ENCODE measurements at regions not wholly inside any gene's neighbourhood (a gene's known extent, or its start where the extent isn't known, plus 50 kb on each side); places are given as distances from the start of the nearest gene placed in this dataset.

DNA sequence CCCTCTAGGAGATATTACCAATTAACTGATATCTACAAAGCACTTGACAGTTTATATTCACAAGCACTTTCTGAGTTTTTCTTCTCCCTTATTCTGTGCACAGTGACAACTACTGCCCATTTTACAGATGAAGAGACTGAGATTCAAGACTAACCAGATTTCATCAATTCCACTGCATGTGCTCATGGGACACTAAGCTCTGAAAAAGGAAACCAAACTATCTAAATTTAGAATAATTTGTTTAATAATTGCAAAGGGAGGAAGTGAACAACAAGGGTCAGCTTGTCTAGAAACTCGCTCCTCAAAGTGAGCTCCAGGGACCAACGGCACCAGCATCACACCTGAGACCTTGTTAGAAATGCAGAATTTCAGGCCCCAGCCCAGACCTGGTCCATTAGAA is 50.8 kb upstream of the MYLIP start:
- DNase-seq (ENCODE audit: low read depth), result no peak

DNA sequence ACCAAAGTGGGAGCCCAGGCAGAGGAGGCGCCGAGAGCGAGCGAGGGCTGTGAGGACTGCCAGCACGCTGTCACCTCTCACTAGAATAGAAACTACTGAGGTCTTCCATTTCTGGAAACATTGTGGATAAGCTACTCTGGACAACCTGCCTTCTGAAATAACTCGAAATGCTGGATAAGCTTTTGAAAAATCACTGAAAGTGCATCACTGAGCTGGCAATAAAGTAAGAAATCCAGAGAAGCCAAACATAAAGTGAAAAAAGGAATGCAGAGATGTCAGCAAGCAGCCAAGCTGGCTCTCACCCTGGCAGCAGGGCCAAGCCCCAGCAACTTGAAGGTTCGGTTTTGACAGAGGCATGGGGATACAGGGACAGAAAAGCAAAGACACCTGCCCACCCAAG is 59.2 kb upstream of the MYLIP start:
- no peak for DNase-seq (ENCODE audit: low read depth)

DNA sequence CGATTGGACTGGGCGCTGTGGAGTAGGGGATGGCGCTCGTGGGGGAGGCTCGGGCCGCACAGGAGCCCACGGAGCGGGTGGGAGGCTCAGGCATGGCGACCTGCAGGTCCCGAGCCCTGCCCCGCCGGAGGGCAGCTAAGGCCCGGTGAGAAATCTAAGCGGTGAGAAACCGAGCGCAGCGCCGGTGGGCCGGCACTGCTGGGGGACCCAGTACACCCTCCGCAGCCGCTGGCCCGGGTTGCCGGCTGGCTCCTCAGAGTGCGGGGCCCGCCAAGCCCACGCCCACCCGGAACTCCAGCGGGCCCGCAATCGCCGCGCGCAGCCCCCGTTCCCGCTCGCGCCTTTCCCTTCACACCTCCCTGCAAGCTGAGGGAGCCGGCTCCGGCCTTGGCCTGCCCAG is 59.7 kb upstream of the MYLIP start:
- DNase-seq (ENCODE audit: low read depth), result no peak

- no peak for DNase-seq (ENCODE audit: low read depth)
Observed at GRCh38 chr6:16067568-16067967, 61.3 kb upstream of the MYLIP start.

DNA sequence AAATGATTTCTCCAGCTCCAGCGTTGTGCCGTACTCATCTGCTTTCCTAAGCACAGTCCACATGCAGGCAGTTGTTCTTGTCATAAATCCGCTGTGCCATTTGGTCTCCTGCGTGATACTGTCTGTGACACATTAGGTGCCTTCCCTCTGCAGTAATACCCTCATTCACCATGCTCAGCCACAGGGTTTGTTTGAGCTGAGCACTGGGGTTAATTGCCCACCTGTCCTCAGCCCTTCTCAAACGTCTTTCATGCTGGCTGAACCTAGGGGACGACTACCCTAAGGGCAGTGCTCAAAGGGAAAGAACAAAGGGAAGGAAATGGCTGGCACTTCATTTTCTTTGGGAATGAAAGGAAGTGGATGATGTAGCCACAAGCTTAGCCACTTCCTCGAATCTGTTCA is 64.2 kb upstream of the MYLIP start:
- no peak for DNase-seq (ENCODE audit: low read depth)

DNA sequence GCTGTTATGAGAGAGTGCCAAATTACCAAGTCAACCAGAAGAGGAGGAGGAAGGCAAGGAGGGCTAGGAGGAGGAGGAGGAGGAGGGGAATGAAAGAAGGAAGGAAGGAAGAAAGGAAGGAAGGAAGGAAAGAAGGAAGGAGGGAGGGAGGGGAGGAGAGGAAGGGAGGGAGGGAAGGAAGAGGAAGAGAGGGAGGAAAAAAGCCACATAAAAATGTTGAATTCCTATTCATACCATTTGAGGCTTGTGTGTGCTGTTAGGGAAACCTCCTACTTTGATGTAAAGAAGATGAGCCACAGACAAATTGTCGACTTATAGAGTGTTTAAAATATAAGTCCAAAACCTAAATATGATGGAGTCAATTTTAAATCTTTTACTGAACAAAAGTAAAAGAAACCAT is 65.3 kb upstream of the MYLIP start:
- no peak for DNase-seq (ENCODE audit: low read depth)

DNA sequence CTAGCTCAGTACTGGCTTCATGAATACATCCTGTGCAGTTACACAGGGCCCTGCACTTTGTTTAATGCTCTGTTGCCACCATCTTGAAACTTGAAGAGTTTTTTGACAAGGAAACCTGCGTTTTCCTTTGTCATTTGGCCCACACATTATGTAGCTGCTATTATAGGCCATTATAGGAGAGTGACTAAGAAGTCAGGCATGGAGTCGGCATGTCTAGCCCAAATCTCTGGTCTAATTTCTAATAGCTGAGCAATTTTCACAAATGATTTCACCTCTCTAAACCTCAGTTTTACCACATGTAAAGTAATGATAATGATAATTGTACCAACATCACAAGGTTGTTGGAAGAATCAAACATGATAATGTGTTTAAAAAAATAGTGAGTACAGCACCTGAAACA is 67.1 kb upstream of the MYLIP start:
- no peak for DNase-seq (ENCODE audit: low read depth)

DNA sequence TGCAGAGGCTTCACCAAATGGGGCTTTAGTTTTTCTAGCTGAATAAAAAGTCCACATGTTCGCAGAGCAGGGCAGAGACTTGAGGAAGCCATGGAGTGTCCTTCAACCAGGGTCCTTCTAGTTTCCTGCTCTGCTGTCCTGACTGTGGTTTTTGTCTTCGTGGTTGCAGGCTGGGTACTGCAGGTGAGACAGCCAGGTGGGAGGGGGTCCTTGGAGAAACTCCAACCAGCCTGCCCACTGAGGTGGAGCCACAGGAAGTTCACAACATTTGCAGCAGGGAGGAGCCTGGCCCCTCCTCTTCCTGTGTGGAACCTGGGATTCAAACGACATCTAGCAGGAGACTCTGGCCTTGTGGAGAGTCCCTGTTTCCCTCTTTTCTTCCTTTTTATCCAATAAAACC is 68.8 kb upstream of the MYLIP start:
- no peak for DNase-seq (ENCODE audit: low read depth)

DNA sequence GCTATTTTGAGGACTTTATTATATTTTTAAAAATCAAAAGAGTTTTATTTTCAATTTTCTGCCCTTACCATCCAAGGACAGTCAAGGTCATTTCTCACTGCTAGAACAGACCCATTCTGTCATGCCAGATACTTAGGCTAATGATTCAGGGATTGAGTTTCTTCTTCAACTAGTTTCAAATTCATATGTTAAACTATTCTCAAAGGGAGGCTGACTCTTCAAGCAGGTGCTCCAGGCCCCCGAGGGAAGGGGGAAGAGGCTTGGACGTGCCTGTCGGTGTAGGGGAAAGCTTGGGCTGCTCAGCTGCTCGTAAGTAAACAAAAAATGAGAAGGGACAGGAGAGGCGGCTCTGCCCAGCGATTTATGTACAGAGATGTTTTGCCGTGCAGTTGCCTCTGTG is 69.4 kb upstream of the MYLIP start:
- DNase-seq (ENCODE audit: low read depth), result no peak

DNA sequence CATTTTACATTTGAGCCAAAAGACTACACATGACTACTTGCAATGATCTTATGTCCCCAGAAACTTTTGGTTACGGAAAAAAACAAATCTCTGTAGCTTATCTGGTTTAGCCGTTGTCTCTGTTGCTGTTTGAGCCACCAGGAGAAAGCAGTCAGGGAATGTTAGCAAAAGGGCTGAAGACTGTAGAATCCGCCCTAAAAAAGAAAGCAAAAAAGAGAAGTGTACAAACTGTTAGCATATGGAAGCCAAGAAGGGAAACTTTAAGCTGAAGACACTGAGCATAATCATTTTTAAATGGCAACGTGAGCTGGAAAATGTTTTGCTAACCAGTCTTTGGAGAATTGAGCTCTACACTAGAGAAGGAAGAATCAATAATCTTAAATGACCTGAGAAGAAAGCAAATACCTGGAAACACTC is 69.9 kb upstream of the MYLIP start:
- no peak for DNase-seq (ENCODE audit: low read depth)

GRCh38 chr6:16058201-16058928 is 70.5 kb upstream of the MYLIP start:
- DNase-seq (ENCODE audit: low read depth), result no peak

- no peak for DNase-seq (ENCODE audit: low read depth)
Observed at GRCh38 chr6:16057446-16057845, 71.4 kb upstream of the MYLIP start.

DNA sequence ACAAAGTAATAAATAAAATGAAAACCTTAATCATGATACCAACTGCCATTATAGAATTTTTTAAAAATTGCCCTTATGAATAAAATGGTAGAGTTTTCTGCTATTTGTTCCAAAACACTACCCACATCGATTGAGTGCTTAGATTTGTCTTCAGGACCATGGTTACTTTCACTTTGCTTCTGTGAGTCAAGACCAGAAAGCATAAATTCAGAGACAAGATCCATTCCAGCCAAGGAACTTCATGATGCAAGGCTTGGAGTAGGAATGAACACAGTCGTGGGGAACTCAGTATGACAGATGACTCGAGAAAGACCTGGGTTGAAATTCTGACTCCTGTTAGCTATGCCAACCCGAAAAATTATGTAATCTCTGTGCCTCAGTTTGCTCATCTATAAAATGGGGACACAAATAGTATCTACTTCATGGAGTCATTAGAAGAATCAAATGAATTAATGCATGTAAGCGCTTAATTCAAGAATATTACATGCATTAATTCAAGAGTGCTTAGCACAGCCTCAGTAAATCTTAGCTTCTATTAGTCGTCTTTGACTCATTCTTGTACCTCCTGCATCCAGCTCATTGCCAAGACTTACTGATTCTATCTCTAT is 72.5 kb upstream of the MYLIP start:
- DNase-seq (ENCODE audit: low read depth), result no peak

DNA sequence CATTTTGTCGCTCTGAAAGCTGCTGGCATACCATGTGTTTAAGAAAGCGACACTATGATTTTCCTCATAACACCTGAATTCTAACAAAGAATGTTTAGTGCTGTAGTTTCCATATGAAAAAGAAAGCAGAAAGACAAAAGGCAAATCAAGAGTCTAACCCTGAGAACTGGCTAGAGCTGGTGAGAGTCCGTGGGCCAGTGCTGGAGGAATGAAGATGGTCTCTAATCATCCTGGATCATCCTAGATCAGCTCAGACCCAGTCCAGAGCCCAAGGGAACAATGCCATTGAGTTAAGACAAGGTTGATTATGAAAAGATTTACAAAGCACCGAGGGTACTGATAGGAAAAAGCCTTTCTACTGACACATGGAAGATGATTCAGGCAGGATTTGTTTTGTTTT is 73.0 kb upstream of the MYLIP start:
- no peak for DNase-seq (ENCODE audit: low read depth)

GRCh38 chr6:16049168-16049567 is 79.7 kb upstream of the MYLIP start:
- peak; percentile 1 for DNase-seq (ENCODE audit: low read depth)

- no peak for DNase-seq (ENCODE audit: low read depth)
Observed at GRCh38 chr6:16048221-16048620, 80.7 kb upstream of the MYLIP start.

- no peak for DNase-seq (ENCODE audit: low read depth)
Observed at GRCh38 chr6:16047435-16047990, 81.4 kb upstream of the MYLIP start.

DNA sequence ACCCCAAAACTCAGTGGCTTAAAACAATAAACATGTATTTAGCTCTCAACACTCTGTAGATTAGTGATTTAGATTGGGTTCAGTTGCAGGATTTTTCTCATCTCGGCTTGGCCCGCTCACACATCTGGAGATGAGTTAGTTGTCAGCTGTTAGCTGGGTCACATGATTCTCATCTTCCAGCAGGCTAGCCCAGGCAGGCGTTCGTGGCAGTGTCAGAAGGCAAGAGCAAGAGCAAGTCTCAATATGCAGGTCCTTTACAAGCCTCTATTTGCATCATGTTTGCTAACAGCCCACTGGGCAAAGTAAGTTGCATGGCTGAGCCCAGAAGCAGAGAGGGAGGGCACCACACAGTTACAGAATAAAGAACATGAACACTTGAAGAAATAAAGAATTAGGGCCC is 83.6 kb upstream of the MYLIP start:
- no peak for DNase-seq (ENCODE audit: low read depth)

GRCh38 chr6:16044211-16044643 is 84.7 kb upstream of the MYLIP start:
- no peak for DNase-seq (ENCODE audit: low read depth)

- no peak for DNase-seq (ENCODE audit: low read depth)
Observed at GRCh38 chr6:16043171-16044135, 85.4 kb upstream of the MYLIP start.

DNA sequence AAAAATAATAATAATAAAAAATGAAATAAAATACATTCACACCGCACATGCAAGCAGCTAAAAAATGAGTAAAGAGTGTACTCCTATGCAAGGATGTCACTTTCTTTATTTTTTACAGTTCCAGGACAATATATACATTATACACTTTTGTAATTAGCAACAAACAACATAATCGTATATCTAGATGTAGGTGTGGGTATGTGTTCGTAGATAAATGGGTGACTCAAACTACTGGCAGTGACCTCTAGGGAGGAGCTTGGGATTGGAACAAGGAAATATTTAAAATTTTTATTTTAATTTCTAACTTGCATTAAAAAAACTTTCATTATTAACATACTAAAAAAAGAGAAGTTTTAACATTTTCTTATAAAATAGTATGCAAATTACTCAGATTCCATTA is 86.1 kb upstream of the MYLIP start:
- DNase-seq (ENCODE audit: low read depth), result no peak

DNA sequence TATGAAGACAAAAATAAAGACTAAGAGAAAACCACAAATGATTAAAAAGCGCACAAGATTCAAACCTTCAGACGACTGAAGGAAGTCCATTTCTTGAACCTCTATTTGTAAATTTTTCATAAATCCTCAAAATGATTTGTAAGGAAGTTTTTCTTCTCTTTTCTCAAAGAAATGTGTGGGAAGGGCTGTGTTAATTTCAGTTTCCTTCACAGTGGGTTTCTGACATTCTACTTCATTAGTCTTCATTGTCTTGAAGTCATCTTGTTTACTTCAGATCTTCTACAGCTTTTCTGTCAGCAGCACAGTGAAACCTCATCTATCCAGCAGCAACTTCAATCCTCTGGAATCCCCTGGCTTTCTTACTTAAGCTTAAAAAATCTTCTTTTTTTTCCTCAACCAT is 87.6 kb upstream of the MYLIP start:
- no peak for DNase-seq (ENCODE audit: low read depth)

DNA sequence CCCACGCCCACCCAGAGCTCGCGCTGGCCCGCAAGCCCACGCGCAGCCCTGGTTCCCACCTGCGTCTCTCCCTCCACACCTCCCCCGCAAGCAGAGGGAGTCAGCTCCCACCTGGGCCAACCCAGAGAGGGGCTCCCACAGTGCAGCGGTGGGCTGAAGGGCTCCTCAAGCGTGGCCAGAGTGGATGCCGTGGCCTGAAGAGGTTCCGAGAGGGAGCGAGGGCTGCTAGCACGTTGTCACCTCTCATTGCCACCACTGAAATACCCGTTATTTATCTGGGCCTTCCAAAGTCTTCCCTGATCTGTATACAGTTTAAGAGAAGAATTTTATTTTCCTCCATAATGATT is 88.3 kb upstream of the MYLIP start:
- no peak for DNase-seq (ENCODE audit: low read depth)

Measured in non-pigmented ciliary epithelial cell (primary cell).